Peyer's patch (tissue), 4 donors: ENCODE measurements at regions not wholly inside any gene's neighbourhood (a gene's known extent, or its start where the extent isn't known, plus 50 kb on each side); places are given as distances from the start of the nearest gene placed in this dataset.

ENCODE experiments used
- POLR2A ChIP-seq, 2 donors: fragments of 450-650 bp; IDR thresholded peaks; one replicate each; pipeline ENCODE4 v1.5.1; 2017; ENCODE audit warnings: antibody characterized with exemption in 2 of 2, mild to moderate bottlenecking in 2 of 2, moderate library complexity in 2 of 2
- TF ChIP-seq, protein P1 (sequence below), 6 experiments: fragments of 450-650 bp in 4 of 6; fragments of 200-600 bp in 2 of 6; sonication (generic) in 1 of 6; IDR thresholded peaks; one replicate each; pipeline ENCODE4 v1.5.1; 2017 to 2019; ENCODE audit warnings: antibody characterized with exemption in 6 of 6, mild to moderate bottlenecking in 3 of 6, moderate library complexity in 1 of 6

GRCh38 chr3:154801729-154802128, 278.4 kb upstream of the MME start:
- TF ChIP-seq, protein P1, sequence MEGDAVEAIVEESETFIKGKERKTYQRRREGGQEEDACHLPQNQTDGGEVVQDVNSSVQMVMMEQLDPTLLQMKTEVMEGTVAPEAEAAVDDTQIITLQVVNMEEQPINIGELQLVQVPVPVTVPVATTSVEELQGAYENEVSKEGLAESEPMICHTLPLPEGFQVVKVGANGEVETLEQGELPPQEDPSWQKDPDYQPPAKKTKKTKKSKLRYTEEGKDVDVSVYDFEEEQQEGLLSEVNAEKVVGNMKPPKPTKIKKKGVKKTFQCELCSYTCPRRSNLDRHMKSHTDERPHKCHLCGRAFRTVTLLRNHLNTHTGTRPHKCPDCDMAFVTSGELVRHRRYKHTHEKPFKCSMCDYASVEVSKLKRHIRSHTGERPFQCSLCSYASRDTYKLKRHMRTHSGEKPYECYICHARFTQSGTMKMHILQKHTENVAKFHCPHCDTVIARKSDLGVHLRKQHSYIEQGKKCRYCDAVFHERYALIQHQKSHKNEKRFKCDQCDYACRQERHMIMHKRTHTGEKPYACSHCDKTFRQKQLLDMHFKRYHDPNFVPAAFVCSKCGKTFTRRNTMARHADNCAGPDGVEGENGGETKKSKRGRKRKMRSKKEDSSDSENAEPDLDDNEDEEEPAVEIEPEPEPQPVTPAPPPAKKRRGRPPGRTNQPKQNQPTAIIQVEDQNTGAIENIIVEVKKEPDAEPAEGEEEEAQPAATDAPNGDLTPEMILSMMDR (IDR thresholded peaks at IDR 0.05), result no peak
- no peak for TF ChIP-seq POLR2A (IDR thresholded peaks at IDR 0.05)
